NB4 (cell line): ENCODE measurements at regions not wholly inside any gene's neighbourhood (a gene's known extent, or its start where the extent isn't known, plus 50 kb on each side); places are given as distances from the start of the nearest gene placed in this dataset.
A peak's percentile ranks its signal among the peaks of the same experiment; 100 is the strongest.

Experiments used
- DNase-seq: peaks from one replicate; pipeline ENCODE4 v3.0.0; 2010; ENCODE audit warnings: low read depth
- H3K4me3 ChIP-seq: one replicate; pipeline ENCODE4 v1.5.1; 2011; ENCODE audit warnings: mild to moderate bottlenecking, low read depth, low read length, moderate library complexity
- MYC ChIP-seq: IDR thresholded peaks from 2 replicates; pipeline ENCODE4 v1.6.1; 2011; ENCODE audit warnings: low read depth, low read length
- POLR2A ChIP-seq: IDR thresholded peaks from 2 replicates; pipeline ENCODE4 v1.6.1; 2011; ENCODE audit warnings: mild to moderate bottlenecking; ENCODE audit not compliant: insufficient read length; ENCODE audit errors: extremely low read depth
- TF ChIP-seq, protein P1 (sequence below): IDR thresholded peaks from one replicate; pipeline ENCODE4 v1.5.1; 2012; ENCODE audit warnings: low read depth, low read length
- TF ChIP-seq, protein P2 (sequence below): IDR thresholded peaks from 2 replicates; pipeline ENCODE4 v1.6.1; 2011; ENCODE audit warnings: low read depth, low read length

DNA sequence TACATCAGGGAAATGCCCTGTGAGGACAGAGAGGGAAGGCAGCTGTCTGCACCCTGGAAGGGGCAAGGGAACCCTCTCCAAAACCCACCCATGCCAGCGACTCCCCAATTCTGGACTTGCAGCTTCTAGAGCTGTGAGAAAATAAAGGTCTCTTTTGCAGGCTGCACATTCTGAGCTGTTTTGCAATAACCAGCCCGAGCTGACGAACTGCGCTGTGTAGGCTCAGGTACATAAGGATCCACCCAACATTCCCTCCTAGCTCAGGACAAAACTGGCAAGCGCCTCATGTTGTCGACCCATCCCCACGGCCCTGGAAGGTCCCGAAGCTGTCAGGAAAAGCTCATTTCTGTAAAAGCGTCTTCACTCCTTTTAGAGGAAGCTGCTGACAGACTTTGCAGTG is 271.8 kb downstream of the CRLF2 start:
- TF ChIP-seq, protein P1, sequence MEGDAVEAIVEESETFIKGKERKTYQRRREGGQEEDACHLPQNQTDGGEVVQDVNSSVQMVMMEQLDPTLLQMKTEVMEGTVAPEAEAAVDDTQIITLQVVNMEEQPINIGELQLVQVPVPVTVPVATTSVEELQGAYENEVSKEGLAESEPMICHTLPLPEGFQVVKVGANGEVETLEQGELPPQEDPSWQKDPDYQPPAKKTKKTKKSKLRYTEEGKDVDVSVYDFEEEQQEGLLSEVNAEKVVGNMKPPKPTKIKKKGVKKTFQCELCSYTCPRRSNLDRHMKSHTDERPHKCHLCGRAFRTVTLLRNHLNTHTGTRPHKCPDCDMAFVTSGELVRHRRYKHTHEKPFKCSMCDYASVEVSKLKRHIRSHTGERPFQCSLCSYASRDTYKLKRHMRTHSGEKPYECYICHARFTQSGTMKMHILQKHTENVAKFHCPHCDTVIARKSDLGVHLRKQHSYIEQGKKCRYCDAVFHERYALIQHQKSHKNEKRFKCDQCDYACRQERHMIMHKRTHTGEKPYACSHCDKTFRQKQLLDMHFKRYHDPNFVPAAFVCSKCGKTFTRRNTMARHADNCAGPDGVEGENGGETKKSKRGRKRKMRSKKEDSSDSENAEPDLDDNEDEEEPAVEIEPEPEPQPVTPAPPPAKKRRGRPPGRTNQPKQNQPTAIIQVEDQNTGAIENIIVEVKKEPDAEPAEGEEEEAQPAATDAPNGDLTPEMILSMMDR: no peak
- TF ChIP-seq, protein P2, sequence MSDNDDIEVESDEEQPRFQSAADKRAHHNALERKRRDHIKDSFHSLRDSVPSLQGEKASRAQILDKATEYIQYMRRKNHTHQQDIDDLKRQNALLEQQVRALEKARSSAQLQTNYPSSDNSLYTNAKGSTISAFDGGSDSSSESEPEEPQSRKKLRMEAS: no peak
- TF ChIP-seq MYC (no peak), POLR2A (no peak)
- H3K4me3 ChIP-seq: no peak overlapping the region
- DNase-seq: no peak

DNA sequence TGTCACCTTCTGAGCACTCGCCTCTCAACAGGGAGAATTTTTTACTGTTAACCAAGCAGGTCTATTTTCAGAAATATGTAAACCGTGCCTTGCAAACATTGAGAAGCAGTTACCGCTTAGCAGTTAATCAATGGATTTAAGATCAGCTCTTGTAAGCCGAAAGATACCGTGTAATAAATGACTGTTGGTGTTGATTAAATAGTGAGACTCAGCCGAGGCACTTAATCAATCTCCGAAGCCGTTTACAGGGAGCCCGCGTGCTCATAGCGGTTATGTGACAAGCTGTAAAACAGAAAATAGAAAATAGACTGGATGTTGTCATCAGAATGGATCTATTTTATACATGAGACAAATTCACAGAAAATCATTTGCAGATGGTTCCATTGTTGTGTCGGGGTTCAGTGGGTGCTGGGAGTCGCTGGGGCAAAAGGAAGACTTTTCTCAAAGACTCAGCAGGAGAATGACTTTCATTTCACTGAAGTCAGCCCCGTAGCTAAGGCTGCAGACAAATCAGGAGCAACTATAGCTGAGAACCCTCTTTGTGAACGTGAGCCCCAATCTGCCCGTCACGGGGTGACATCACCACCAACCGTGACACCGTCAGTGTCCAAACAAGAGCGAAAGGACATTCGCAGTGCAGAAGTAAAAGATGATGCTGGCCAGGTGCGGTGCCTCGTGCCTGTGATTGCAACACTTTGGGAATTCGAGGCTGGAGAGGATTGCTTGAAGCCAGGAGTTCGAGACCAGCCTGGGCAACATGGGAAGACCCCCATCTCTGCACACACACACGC is 275.3 kb downstream of the CRLF2 start:
- H3K4me3 ChIP-seq: no peak overlapping the region
- TF ChIP-seq MYC (no peak), POLR2A (no peak)
- TF ChIP-seq, protein P1: no peak
- TF ChIP-seq, protein P2: no peak
- no peak for DNase-seq

DNA sequence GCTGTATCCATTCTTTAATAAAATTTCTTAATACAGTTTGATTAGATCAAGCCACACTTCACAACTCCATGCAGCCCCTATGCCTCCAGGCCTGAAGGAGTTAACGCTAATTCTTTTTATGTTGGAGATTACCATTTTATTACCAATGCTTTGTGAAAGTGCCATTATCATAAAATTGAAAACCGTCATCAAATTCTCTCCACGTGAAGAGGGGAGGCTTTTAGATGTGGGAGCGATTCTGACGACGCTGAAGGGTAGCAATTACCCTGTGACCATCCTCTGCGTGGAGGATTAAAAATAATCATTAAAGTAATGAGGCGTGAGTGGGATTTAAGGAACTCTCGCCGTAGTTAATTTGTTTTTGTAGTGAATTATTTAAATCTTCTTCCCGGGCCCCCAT is 278.8 kb downstream of the CRLF2 start:
- TF ChIP-seq, protein P2: no peak
- TF ChIP-seq, protein P1: no peak
- TF ChIP-seq POLR2A (no peak), MYC (no peak)
- H3K4me3 ChIP-seq: no peak overlapping the region
- no peak for DNase-seq

DNA sequence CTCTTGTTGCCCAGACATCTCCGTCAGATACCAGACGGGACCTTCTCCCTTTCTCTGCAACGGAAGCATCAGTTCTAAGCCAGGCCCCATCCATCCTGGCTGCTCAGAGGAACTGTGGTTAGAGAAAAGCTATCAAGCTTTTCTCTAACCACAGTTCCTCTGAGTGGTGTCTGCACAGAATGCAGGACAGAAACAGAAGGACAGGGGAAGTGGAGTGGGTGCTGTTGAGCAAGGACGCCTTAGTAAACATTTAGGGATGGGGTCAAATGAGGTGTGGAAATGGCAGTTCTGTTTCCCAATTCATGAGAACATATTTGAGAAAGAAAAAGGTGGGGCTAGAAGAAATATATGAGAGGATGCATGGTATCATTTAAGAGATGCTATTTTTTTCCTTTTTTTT is 283.8 kb downstream of the CRLF2 start:
- TF ChIP-seq, protein P2: no peak
- no peak for TF ChIP-seq POLR2A
- TF ChIP-seq MYC: no peak
- TF ChIP-seq, protein P1: no peak
- peak; percentile 65 for DNase-seq
- no peak overlapping the region for H3K4me3 ChIP-seq

DNA sequence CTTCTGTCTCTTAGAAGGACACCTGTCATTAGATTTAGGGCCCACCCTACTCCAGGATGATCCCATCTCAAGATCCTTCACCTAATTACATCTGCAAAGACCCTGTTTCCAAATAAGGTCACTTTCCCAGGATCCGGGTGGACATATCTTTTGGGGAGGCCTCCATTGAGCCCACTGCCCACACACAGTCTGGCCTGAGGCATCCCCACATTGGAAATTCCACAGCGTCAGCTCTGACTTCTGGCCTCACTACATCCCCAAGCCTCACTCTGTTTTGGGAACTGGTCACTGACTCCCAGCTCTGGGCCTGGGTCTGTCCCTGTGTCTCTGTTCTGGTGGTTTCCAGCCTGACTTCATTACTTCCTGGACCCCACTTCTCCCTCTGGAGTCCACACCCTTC is 285.5 kb downstream of the CRLF2 start:
- no peak for DNase-seq
- H3K4me3 ChIP-seq: no peak overlapping the region
- TF ChIP-seq, protein P2: no peak
- TF ChIP-seq, protein P1: no peak
- TF ChIP-seq POLR2A: no peak
- TF ChIP-seq MYC: no peak
